ENCODE measurements at regions not wholly inside any gene's neighbourhood (a gene's known extent, or its start where the extent isn't known, plus 50 kb on each side); places are given as distances from the start of the nearest gene placed in this dataset.

DNA sequence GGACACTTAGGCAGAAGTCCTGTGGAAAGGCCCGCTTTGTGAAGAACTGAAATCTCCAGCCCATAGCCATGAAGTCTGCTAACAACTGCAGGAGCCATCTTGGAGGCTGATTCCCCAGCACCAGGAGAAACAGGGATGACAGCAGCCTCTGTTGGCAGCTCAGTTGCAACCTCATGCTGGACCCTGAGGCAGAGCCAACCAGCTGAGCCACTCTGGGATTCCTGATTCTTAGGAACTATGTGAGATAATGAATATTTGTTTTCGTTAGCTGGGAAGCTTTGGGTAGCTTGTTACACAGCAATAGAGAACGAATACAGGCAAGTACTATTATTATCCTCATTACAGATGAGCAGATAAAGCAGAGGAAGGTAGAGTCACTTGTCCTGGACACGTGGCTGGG, 210.5 kb upstream of the ANKH start:
- Histone ChIP-seq H3K4me3 (ENCODE audit: low read length) (no peak overlapping the region), H3K27me3 (ENCODE audit: insufficient read depth, low read length, poor library complexity, severe bottlenecking) (no peaks in the 10 kb centered on the region), H3K9me3 (ENCODE audit: low read length) (no peaks in the 10 kb centered on the region), H3K36me3 (ENCODE audit: insufficient read depth, low read length) (no peaks in the 10 kb centered on the region), H3K27ac (ENCODE audit: low read depth, low read length) (no peak overlapping the region), H3K4me1 (ENCODE audit: insufficient read depth, low read length) (no peaks in the 10 kb centered on the region)
- Mint-ChIP-seq H3K9me3 (peaks cover 0 to 3% (median 0%) of the 10 kb centered on the region in 5 donors), H3K4me1 (no peaks in the 10 kb centered on the region), H3K27me3 (peaks cover 4 to 14% of the 10 kb centered on the region in 2 donors), H3K36me3 (no peaks in the 10 kb centered on the region), H3K4me3 (no peak overlapping the region), H3K27ac (no peak overlapping the region)
- CTCF ChIA-PET, result no interaction called here
- POLR2A ChIA-PET, result no interaction called here
- no peak for DNase-seq

DNA sequence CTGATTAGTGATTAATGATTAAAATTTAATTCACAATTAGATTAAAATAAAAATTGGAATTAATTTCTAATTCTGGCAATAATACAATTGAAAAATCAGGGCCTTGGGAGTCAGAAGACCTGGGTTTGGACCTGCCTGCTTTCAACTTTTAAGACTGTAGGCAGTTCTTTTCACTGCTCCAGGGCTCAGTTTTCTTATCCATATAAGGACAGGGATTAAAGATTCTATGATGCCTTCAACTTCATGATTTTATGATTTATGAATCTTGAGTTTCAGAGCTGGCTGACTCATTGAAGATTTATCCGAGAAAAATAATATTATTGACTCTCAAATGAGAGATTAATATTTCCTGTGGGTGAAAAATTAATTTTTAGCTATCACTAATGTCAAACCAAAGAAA, 208.6 kb upstream of the ANKH start:
- Mint-ChIP-seq H3K4me3 (no peak overlapping the region), H3K27ac (no peak overlapping the region), H3K9me3 (peaks cover 0 to 5% (median 0%) of the 10 kb centered on the region in 5 donors), H3K4me1 (no peaks in the 10 kb centered on the region), H3K27me3 (peaks cover 4 to 20% of the 10 kb centered on the region in 2 donors), H3K36me3 (no peaks in the 10 kb centered on the region)
- H3K36me3 ChIP-seq (ENCODE audit: insufficient read depth, low read length), result no peaks in the 10 kb centered on the region
- POLR2A ChIA-PET, result no interaction called here
- H3K27me3 ChIP-seq (ENCODE audit: insufficient read depth, low read length, poor library complexity, severe bottlenecking), result no peaks in the 10 kb centered on the region
- H3K4me1 ChIP-seq (ENCODE audit: insufficient read depth, low read length), result no peaks in the 10 kb centered on the region
- H3K9me3 ChIP-seq (ENCODE audit: low read length), result no peaks in the 10 kb centered on the region
- H3K27ac ChIP-seq (ENCODE audit: low read depth, low read length), result no peak overlapping the region
- no peak overlapping the region for H3K4me3 ChIP-seq (ENCODE audit: low read length)
- DNase-seq, result no peak
- CTCF ChIA-PET, result no interaction called here

DNA sequence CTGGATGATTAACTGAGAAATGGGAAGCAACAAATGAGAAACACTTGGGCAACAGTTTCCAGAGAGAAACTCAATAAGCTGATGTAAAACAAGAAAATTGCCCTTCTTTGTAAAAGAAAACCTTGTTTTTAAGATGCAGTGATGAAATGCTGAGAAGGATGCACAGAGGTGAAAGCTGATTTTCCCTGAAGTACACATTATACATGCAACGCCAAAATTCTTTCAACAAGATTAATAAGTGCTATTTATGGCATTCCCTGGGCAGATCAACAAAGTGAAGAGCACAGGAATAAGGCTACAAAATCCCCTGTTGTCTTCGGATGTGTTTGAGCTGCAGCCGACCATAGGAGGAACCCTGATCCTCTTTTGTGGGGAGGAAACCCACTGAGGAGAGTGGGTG, 208.0 kb upstream of the ANKH start:
- Histone ChIP-seq H3K9me3 (ENCODE audit: low read length) (no peaks in the 10 kb centered on the region), H3K27me3 (ENCODE audit: insufficient read depth, low read length, poor library complexity, severe bottlenecking) (no peaks in the 10 kb centered on the region), H3K36me3 (ENCODE audit: insufficient read depth, low read length) (no peaks in the 10 kb centered on the region), H3K27ac (ENCODE audit: low read depth, low read length) (no peak overlapping the region), H3K4me3 (ENCODE audit: low read length) (no peak overlapping the region), H3K4me1 (ENCODE audit: insufficient read depth, low read length) (no peaks in the 10 kb centered on the region)
- Mint-ChIP-seq H3K36me3 (no peaks in the 10 kb centered on the region), H3K4me1 (no peaks in the 10 kb centered on the region), H3K4me3 (no peak overlapping the region), H3K9me3 (peaks cover 0 to 5% (median 0%) of the 10 kb centered on the region in 5 donors), H3K27me3 (peaks cover 4 to 20% of the 10 kb centered on the region in 2 donors), H3K27ac (no peak overlapping the region)
- no peak for DNase-seq
- POLR2A ChIA-PET, result no interaction called here
- CTCF ChIA-PET, result no interaction called here

DNA sequence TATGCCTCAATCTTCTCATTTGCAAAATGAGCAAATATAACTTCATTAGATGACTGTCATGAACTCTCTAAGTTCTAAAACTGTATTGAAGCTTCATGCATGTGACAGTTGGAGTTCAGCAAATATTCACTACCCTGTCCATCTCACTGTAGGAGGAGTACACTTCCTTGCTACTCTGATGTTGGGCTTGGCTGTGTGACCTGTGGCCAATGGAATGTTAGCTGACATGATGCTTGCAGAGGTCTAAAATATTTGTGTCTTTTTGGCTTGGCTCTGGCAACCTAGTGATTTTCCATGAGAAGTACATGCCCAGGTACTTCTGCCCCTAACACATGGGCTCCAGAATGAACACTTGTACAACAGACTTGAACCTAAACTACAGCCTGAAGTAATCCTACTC, 203.1 kb upstream of the ANKH start:
- Histone ChIP-seq H3K4me1 (ENCODE audit: insufficient read depth, low read length) (no peaks in the 10 kb centered on the region), H3K36me3 (ENCODE audit: insufficient read depth, low read length) (no peaks in the 10 kb centered on the region), H3K4me3 (ENCODE audit: low read length) (no peak overlapping the region), H3K27me3 (ENCODE audit: insufficient read depth, low read length, poor library complexity, severe bottlenecking) (no peaks in the 10 kb centered on the region), H3K9me3 (ENCODE audit: low read length) (no peaks in the 10 kb centered on the region), H3K27ac (ENCODE audit: low read depth, low read length) (no peak overlapping the region)
- H3K4me1 Mint-ChIP-seq, result no peaks in the 10 kb centered on the region
- peaks cover 0 to 3% (median 0%) of the 10 kb centered on the region in 5 donors for H3K9me3 Mint-ChIP-seq
- H3K27me3 Mint-ChIP-seq, result peaks cover 5 to 20% of the 10 kb centered on the region in 2 donors
- no peak for DNase-seq
- no peak overlapping the region for H3K27ac Mint-ChIP-seq
- CTCF ChIA-PET, result no interaction called here
- H3K36me3 Mint-ChIP-seq, result no peaks in the 10 kb centered on the region
- POLR2A ChIA-PET, result no interaction called here
- H3K4me3 Mint-ChIP-seq, result no peak overlapping the region

DNA sequence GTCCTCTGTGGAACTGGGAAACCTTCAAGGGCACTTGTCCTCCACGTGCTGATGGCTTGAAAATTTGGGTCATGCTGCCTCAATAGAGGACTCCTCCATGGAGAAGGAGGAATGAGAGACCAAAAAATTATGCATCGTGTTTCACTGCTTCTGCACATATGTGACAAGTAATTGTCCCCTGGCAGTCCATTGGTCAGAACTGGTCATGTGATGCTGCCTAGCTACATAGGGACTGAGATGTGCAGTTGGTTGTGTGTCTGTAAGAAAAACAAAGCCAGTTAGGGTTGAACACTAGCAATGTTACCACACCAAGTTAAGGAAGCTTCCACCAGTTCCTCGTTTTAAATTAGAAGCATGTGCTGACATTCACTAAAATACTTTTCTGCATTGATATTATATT, 201.9 kb upstream of the ANKH start:
- Mint-ChIP-seq H3K27ac (no peak overlapping the region), H3K4me1 (no peaks in the 10 kb centered on the region), H3K36me3 (no peaks in the 10 kb centered on the region), H3K27me3 (peaks cover 3 to 18% of the 10 kb centered on the region in 2 donors), H3K9me3 (peaks cover 0 to 6% (median 0%) of the 10 kb centered on the region in 5 donors), H3K4me3 (no peak overlapping the region)
- Histone ChIP-seq H3K4me3 (ENCODE audit: low read length) (no peak overlapping the region), H3K27ac (ENCODE audit: low read depth, low read length) (no peak overlapping the region), H3K9me3 (ENCODE audit: low read length) (no peaks in the 10 kb centered on the region), H3K36me3 (ENCODE audit: insufficient read depth, low read length) (no peaks in the 10 kb centered on the region), H3K27me3 (ENCODE audit: insufficient read depth, low read length, poor library complexity, severe bottlenecking) (no peaks in the 10 kb centered on the region), H3K4me1 (ENCODE audit: insufficient read depth, low read length) (no peaks in the 10 kb centered on the region)
- ChIA-PET CTCF (no interaction called here), POLR2A (no interaction called here)
- DNase-seq, result no peak

DNA sequence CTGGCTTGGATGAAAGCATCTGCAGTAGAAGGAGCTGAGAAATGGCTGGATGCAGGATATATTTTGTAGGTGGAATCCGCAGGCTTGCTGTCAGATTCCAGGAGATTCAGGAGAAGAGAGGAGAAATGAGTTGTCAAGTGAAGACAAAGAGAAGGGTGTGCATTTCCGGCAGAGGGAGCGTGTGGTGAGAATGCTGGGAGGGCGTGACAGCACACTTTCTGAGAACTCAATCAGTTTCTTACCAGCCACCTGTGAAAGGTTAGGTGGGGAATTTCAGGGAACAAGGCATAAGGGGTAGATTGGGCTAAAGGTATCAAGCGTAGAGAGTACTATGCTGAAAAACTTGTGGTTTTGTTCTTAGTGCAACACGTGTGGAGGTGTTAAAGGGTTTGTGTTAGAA, 199.3 kb upstream of the ANKH start:
- H3K4me3 ChIP-seq (ENCODE audit: low read length), result no peak overlapping the region
- Mint-ChIP-seq H3K27ac (no peak overlapping the region), H3K27me3 (peaks cover 0 to 3% of the 10 kb centered on the region in 2 donors), H3K4me1 (no peaks in the 10 kb centered on the region), H3K4me3 (no peak overlapping the region), H3K9me3 (peaks cover 0 to 4% (median 0%) of the 10 kb centered on the region in 5 donors), H3K36me3 (no peaks in the 10 kb centered on the region)
- H3K4me1 ChIP-seq (ENCODE audit: insufficient read depth, low read length), result no peaks in the 10 kb centered on the region
- H3K9me3 ChIP-seq (ENCODE audit: low read length), result no peaks in the 10 kb centered on the region
- ChIA-PET CTCF (no interaction called here), POLR2A (no interaction called here)
- H3K36me3 ChIP-seq (ENCODE audit: insufficient read depth, low read length), result no peaks in the 10 kb centered on the region
- no peaks in the 10 kb centered on the region for H3K27me3 ChIP-seq (ENCODE audit: insufficient read depth, low read length, poor library complexity, severe bottlenecking)
- no peak overlapping the region for H3K27ac ChIP-seq (ENCODE audit: low read depth, low read length)
- no peak for DNase-seq

DNA sequence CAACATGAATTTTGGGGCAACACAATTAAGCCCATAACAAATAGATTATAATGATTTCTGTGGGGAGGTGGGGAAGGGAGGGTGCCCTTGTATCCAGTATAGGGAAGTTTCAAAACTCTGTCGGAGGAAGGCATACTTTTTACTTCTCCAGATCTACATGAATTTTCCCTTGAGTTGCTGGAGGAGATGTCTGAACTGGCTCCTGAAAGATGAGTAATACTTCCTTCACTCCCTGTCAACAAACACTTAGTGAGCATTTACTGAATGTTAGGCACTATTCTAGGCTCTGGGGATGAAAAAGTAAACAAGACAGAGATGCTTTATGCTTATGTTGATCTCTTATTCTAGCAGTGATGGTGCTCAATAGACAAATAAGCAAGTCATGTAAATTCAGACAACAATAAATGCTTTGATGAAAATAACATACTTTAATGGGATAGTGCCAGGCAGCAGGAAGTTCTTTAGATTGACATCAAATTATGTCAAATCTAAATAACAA, 197.9 kb upstream of the ANKH start:
- Histone ChIP-seq H3K27ac (ENCODE audit: low read depth, low read length) (no peak overlapping the region), H3K4me1 (ENCODE audit: insufficient read depth, low read length) (no peaks in the 10 kb centered on the region), H3K36me3 (ENCODE audit: insufficient read depth, low read length) (no peaks in the 10 kb centered on the region), H3K4me3 (ENCODE audit: low read length) (no peak overlapping the region), H3K9me3 (ENCODE audit: low read length) (no peaks in the 10 kb centered on the region), H3K27me3 (ENCODE audit: insufficient read depth, low read length, poor library complexity, severe bottlenecking) (no peaks in the 10 kb centered on the region)
- no peak for DNase-seq
- peaks cover 0 to 4% (median 0%) of the 10 kb centered on the region in 5 donors for H3K9me3 Mint-ChIP-seq
- peaks cover 0 to 3% of the 10 kb centered on the region in 2 donors for H3K27me3 Mint-ChIP-seq
- no peaks in the 10 kb centered on the region for H3K4me1 Mint-ChIP-seq
- H3K36me3 Mint-ChIP-seq, result no peaks in the 10 kb centered on the region
- CTCF ChIA-PET, result no interaction called here
- no peak overlapping the region for H3K27ac Mint-ChIP-seq
- H3K4me3 Mint-ChIP-seq, result no peak overlapping the region
- POLR2A ChIA-PET, result no interaction called here

DNA sequence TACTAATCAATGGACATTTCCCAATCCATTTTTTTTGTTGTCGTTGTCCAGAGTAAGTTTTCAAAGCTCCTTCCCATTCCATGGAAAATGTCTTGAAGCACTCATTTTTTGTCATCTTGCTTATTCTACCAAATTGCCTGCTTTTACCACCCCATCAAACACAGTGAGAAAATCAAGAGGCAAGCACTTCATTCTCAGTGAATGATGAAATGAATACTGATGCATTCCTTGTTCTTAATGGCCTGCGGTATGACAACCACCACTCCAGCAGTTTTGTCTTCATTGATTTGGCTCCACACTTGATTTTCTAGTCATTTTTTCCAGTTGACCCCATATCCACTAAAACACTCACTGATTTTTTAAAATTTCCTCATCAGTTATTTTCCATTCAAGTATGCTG, 193.5 kb upstream of the ANKH start:
- Mint-ChIP-seq H3K4me3 (no peak overlapping the region), H3K4me1 (no peaks in the 10 kb centered on the region), H3K36me3 (no peaks in the 10 kb centered on the region), H3K9me3 (peaks cover 0 to 7% (median 0%) of the 10 kb centered on the region in 5 donors), H3K27me3 (peaks cover 0 to 11% of the 10 kb centered on the region in 2 donors), H3K27ac (no peak overlapping the region)
- POLR2A ChIA-PET, result no interaction called here
- Histone ChIP-seq H3K9me3 (ENCODE audit: low read length) (no peaks in the 10 kb centered on the region), H3K36me3 (ENCODE audit: insufficient read depth, low read length) (no peaks in the 10 kb centered on the region), H3K4me1 (ENCODE audit: insufficient read depth, low read length) (no peaks in the 10 kb centered on the region), H3K4me3 (ENCODE audit: low read length) (no peak overlapping the region), H3K27me3 (ENCODE audit: insufficient read depth, low read length, poor library complexity, severe bottlenecking) (no peaks in the 10 kb centered on the region), H3K27ac (ENCODE audit: low read depth, low read length) (no peak overlapping the region)
- CTCF ChIA-PET, result no interaction called here
- DNase-seq, result no peak

DNA sequence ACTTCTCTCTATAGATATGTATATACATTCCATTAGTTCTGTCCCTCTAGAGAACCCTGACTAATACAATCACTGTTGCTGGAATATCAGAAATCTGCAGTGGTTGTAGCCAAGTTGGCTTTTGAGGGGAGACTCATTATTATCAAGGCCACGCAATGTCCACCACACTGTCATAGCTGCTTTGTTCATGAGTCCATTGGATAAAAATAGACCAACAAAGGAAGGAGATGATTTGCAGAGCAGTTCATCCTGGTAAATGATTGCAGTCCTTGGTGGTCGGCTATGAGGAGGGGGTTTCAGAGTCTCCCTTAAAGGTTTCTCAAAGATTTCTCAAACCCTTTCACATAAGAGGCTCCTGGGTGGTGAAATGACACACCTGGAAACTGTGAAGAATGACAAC, 192.8 kb upstream of the ANKH start:
- no peaks in the 10 kb centered on the region for H3K4me1 ChIP-seq (ENCODE audit: insufficient read depth, low read length)
- no peak overlapping the region for H3K27ac ChIP-seq (ENCODE audit: low read depth, low read length)
- no peak overlapping the region for H3K4me3 ChIP-seq (ENCODE audit: low read length)
- Mint-ChIP-seq H3K27ac (no peak overlapping the region), H3K4me3 (no peak overlapping the region), H3K4me1 (no peaks in the 10 kb centered on the region), H3K9me3 (peaks cover 0 to 4% (median 0%) of the 10 kb centered on the region in 5 donors), H3K36me3 (no peaks in the 10 kb centered on the region), H3K27me3 (peaks cover 0 to 16% of the 10 kb centered on the region in 2 donors)
- H3K36me3 ChIP-seq (ENCODE audit: insufficient read depth, low read length), result no peaks in the 10 kb centered on the region
- ChIA-PET CTCF (no interaction called here), POLR2A (no interaction called here)
- no peak for DNase-seq
- H3K9me3 ChIP-seq (ENCODE audit: low read length), result no peaks in the 10 kb centered on the region
- H3K27me3 ChIP-seq (ENCODE audit: insufficient read depth, low read length, poor library complexity, severe bottlenecking), result no peaks in the 10 kb centered on the region
